GM12873 (cell line): ENCODE measurements at regions not wholly inside any gene's neighbourhood (a gene's known extent, or its start where the extent isn't known, plus 50 kb on each side); places are given as distances from the start of the nearest gene placed in this dataset.

Experiments
- TF ChIP-seq, protein P1 (sequence below): IDR thresholded peaks from 2 replicates; pipeline ENCODE4 v1.5.1; 2012; ENCODE audit warnings: low read depth, mild to moderate bottlenecking, moderate library complexity, low read length, control low read depth; ENCODE audit not compliant: insufficient read depth; ENCODE audit errors: missing control alignments

- TF ChIP-seq, protein P1, sequence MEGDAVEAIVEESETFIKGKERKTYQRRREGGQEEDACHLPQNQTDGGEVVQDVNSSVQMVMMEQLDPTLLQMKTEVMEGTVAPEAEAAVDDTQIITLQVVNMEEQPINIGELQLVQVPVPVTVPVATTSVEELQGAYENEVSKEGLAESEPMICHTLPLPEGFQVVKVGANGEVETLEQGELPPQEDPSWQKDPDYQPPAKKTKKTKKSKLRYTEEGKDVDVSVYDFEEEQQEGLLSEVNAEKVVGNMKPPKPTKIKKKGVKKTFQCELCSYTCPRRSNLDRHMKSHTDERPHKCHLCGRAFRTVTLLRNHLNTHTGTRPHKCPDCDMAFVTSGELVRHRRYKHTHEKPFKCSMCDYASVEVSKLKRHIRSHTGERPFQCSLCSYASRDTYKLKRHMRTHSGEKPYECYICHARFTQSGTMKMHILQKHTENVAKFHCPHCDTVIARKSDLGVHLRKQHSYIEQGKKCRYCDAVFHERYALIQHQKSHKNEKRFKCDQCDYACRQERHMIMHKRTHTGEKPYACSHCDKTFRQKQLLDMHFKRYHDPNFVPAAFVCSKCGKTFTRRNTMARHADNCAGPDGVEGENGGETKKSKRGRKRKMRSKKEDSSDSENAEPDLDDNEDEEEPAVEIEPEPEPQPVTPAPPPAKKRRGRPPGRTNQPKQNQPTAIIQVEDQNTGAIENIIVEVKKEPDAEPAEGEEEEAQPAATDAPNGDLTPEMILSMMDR: no peak
Measured at GRCh38 chr21:35398346-35398982, 349.4 kb upstream of the RUNX1 start.

- TF ChIP-seq, protein P1: no peak
Measured at GRCh38 chr21:35397781-35398180, 348.7 kb upstream of the RUNX1 start.

DNA sequence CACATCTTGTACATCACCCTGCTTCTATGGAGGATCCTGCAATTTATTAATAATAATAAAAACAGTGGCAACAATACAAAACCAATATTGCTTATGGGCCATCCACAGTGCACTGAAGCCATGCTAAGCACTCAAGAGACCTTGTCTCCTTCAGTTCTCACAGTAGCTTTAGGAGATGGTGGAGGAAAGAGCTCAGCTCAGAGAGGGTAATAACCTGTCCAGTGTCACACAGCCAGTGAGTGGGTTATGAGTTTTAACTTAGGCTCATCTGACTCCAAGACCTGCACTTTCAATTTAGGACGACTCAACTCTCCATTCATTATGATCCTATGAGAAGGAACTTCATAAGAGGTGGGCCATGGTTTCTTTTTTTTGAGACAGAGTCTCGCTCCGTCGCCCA, 347.6 kb upstream of the RUNX1 start:
- TF ChIP-seq, protein P1: no peak

GRCh38 chr21:35395728-35396127, 346.6 kb upstream of the RUNX1 start:
- TF ChIP-seq, protein P1: no peak

- TF ChIP-seq, protein P1: no peak
Measured at GRCh38 chr21:35394634-35395369, 345.7 kb upstream of the RUNX1 start.

GRCh38 chr21:35394049-35394448, 344.9 kb upstream of the RUNX1 start:
- TF ChIP-seq, protein P1: no peak

GRCh38 chr21:35390013-35390776, 341.1 kb upstream of the RUNX1 start:
- TF ChIP-seq, protein P1: no peak
